SK-N-SH treated with all-trans-retinoic acid at 6 μM for 48 hours (cell line): ENCODE measurements at regions not wholly inside any gene's neighbourhood (a gene's known extent, or its start where the extent isn't known, plus 50 kb on each side); places are given as distances from the start of the nearest gene placed in this dataset.

Experiments
- ATAC-seq: fragments of 200-7000 bp; cut with Tn5 transposase; 3 replicates; pipeline ENCODE4 v1.9.1; 2020; ENCODE audit warnings: mild to moderate bottlenecking, moderate library complexity
- ARNTL ChIP-seq: fragments of 450-650 bp; formaldehyde crosslinking; IDR thresholded peaks from 2 replicates; pipeline ENCODE4 v1.5.0; 2020; ENCODE audit warnings: low read depth, mild to moderate bottlenecking, moderate library complexity, borderline replicate concordance
- BACH2 ChIP-seq: fragments of 250-450 bp; sonication (Bioruptor Pico); IDR thresholded peaks from 2 replicates; pipeline ENCODE4 v1.9.0; 2021; ENCODE audit warnings: mild to moderate bottlenecking, borderline replicate concordance
- CREB5 ChIP-seq: fragments of 250-450 bp; sonication (Bioruptor Pico); IDR thresholded peaks from 2 replicates; pipeline ENCODE4 v1.5.1; 2020; ENCODE audit warnings: low read depth, mild to moderate bottlenecking, moderate library complexity
- CSDC2 ChIP-seq: fragments of 250-450 bp; sonication (Bioruptor Pico); IDR thresholded peaks from 2 replicates; pipeline ENCODE4 v1.5.0; 2020; ENCODE audit warnings: mild to moderate bottlenecking, moderate library complexity
- ESRRG ChIP-seq: fragments of 250-450 bp; sonication (Bioruptor Pico); IDR thresholded peaks from 2 replicates; pipeline ENCODE4 v1.6.1; 2021; ENCODE audit warnings: mild to moderate bottlenecking
- GLIS3 ChIP-seq: fragments of 250-450 bp; sonication (Bioruptor Pico); IDR thresholded peaks from 2 replicates; pipeline ENCODE4 v1.5.0; 2020; ENCODE audit warnings: mild to moderate bottlenecking, moderate library complexity
- ISL1 ChIP-seq: fragments of 250-450 bp; sonication (Bioruptor Pico); IDR thresholded peaks from 2 replicates; pipeline ENCODE4 v2.1.2; 2022; ENCODE audit warnings: mild to moderate bottlenecking, moderate library complexity
- OSR1 ChIP-seq: fragments of 250-450 bp; sonication (Bioruptor Pico); IDR thresholded peaks from 2 replicates; pipeline ENCODE4 v1.8.0; 2022; ENCODE audit warnings: moderate library complexity, mild to moderate bottlenecking, inconsistent platforms
- PATZ1 ChIP-seq: fragments of 250-450 bp; sonication (Bioruptor Pico); IDR thresholded peaks from 2 replicates; pipeline ENCODE4 v1.8.0; 2020; ENCODE audit warnings: mild to moderate bottlenecking, moderate library complexity, borderline replicate concordance
- POU6F1 ChIP-seq: fragments of 250-450 bp; sonication (Bioruptor Pico); IDR thresholded peaks from 2 replicates; pipeline ENCODE4 v1.8.0; 2021; ENCODE audit warnings: low read depth, mild to moderate bottlenecking, moderate library complexity, borderline replicate concordance
- PPARA ChIP-seq: fragments of 250-450 bp; sonication (Bioruptor Pico); IDR thresholded peaks from 2 replicates; pipeline ENCODE4 v1.5.0; 2020; ENCODE audit warnings: mild to moderate bottlenecking, borderline replicate concordance
- RARB ChIP-seq: fragments of 250-450 bp; sonication (Bioruptor Pico); IDR thresholded peaks from 2 replicates; pipeline ENCODE4 v1.8.0; 2021; ENCODE audit warnings: mild to moderate bottlenecking, moderate library complexity
- SNAI2 ChIP-seq: fragments of 250-450 bp; sonication (Bioruptor Pico); IDR thresholded peaks from 2 replicates; pipeline ENCODE4 v1.5.0; 2020; ENCODE audit warnings: mild to moderate bottlenecking, moderate library complexity
- TCF4 ChIP-seq: fragments of 250-450 bp; sonication (Bioruptor Pico); IDR thresholded peaks from 2 replicates; pipeline ENCODE4 v1.8.0; 2021; ENCODE audit warnings: mild to moderate bottlenecking, moderate library complexity, borderline replicate concordance
- TOX ChIP-seq: fragments of 250-450 bp; sonication (Bioruptor Pico); IDR thresholded peaks from 2 replicates; pipeline ENCODE4 v1.8.0; 2021; ENCODE audit warnings: mild to moderate bottlenecking, moderate library complexity, borderline replicate concordance
- TSHZ2 ChIP-seq: fragments of 250-450 bp; sonication (Bioruptor Pico); IDR thresholded peaks from 2 replicates; pipeline ENCODE4 v1.5.0; 2020; ENCODE audit warnings: mild to moderate bottlenecking, moderate library complexity
- ZC3H10 ChIP-seq: fragments of 250-450 bp; sonication (Bioruptor Pico); IDR thresholded peaks from 2 replicates; pipeline ENCODE4 v1.5.1; 2021; ENCODE audit warnings: mild to moderate bottlenecking, moderate library complexity
- ZFP3 ChIP-seq: fragments of 250-450 bp; sonication (Bioruptor Pico); IDR thresholded peaks from 2 replicates; pipeline ENCODE4 v1.5.0; 2020; ENCODE audit warnings: mild to moderate bottlenecking, moderate library complexity
- ZFP30 ChIP-seq: fragments of 450-650 bp; formaldehyde crosslinking; IDR thresholded peaks from 2 replicates; pipeline ENCODE4 v1.5.0; 2022; ENCODE audit warnings: mild to moderate bottlenecking, moderate library complexity
- ZNF565 ChIP-seq: fragments of 450-650 bp; formaldehyde crosslinking; conservative IDR thresholded peaks from 2 replicates; pipeline ENCODE4 v1.5.0; 2020; ENCODE audit warnings: low read depth, mild to moderate bottlenecking, moderate library complexity
- ZNF70 ChIP-seq: fragments of 450-650 bp; formaldehyde crosslinking; IDR thresholded peaks from 2 replicates; pipeline ENCODE4 v1.5.0; 2020; ENCODE audit warnings: mild to moderate bottlenecking, moderate library complexity
- ZNF8 ChIP-seq: fragments of 450-650 bp; formaldehyde crosslinking; IDR thresholded peaks from 2 replicates; pipeline ENCODE4 v1.5.0; 2020; ENCODE audit warnings: mild to moderate bottlenecking, moderate library complexity

- TF ChIP-seq SNAI2 (CRISPR knock-in tag) (no peak), ARNTL (CRISPR knock-in tag) (no peak), RARB (CRISPR knock-in tag) (no peak), ZFP3 (no peak), BACH2 (CRISPR knock-in tag) (no peak), ZFP30 (CRISPR knock-in tag) (no peak), ZNF70 (CRISPR knock-in tag) (no peak), GLIS3 (CRISPR knock-in tag) (no peak), CREB5 (CRISPR knock-in tag) (no peak), OSR1 (CRISPR knock-in tag) (no peak), PPARA (CRISPR knock-in tag) (no peak)
- ATAC-seq = no peak
Observed at GRCh38 chr2:41042343-41042742, 590.5 kb upstream of the SLC8A1 start.

- TF ChIP-seq TCF4 (CRISPR knock-in tag) (no peak), ISL1 (no peak), ZFP30 (CRISPR knock-in tag) (no peak), CREB5 (CRISPR knock-in tag) (no peak), ESRRG (CRISPR knock-in tag) (no peak), ZFP3 (no peak), POU6F1 (CRISPR knock-in tag) (no peak), BACH2 (CRISPR knock-in tag) (no peak), TSHZ2 (no peak), GLIS3 (CRISPR knock-in tag) (no peak), ARNTL (CRISPR knock-in tag) (no peak), SNAI2 (CRISPR knock-in tag) (no peak), OSR1 (CRISPR knock-in tag) (no peak), PATZ1 (CRISPR knock-in tag) (no peak), ZNF70 (CRISPR knock-in tag) (no peak), RARB (CRISPR knock-in tag) (no peak), ZNF8 (CRISPR knock-in tag) (no peak), PPARA (CRISPR knock-in tag) (no peak)
- no peak for ATAC-seq
Observed at GRCh38 chr2:41061356-41061755, 609.5 kb upstream of the SLC8A1 start.

GRCh38 chr2:41062336-41062735 is 610.4 kb upstream of the SLC8A1 start:
- ATAC-seq = no peak
- TF ChIP-seq PPARA (CRISPR knock-in tag) (no peak), SNAI2 (CRISPR knock-in tag) (no peak), ZNF70 (CRISPR knock-in tag) (no peak), ESRRG (CRISPR knock-in tag) (no peak), ZC3H10 (CRISPR knock-in tag) (no peak), POU6F1 (CRISPR knock-in tag) (no peak), BACH2 (CRISPR knock-in tag) (no peak), TOX (CRISPR knock-in tag) (no peak), ZNF565 (CRISPR knock-in tag) (no peak), PATZ1 (CRISPR knock-in tag) (no peak), ARNTL (CRISPR knock-in tag) (no peak), GLIS3 (CRISPR knock-in tag) (no peak), CSDC2 (CRISPR knock-in tag) (no peak), CREB5 (CRISPR knock-in tag) (no peak)
